GM19023 (cell line): ENCODE measurements at regions not wholly inside any gene's neighbourhood (a gene's known extent, or its start where the extent isn't known, plus 50 kb on each side); places are given as distances from the start of the nearest gene placed in this dataset.
A peak's percentile ranks its signal among the peaks of the same experiment; 100 is the strongest.
"Not testable (repeated sequence)": the region's sequence is repeated elsewhere in the genome, so short reads cannot be mapped to it uniquely, and the experiment has no call there.

Experiments
- ATAC-seq: cut with Tn5 transposase; IDR thresholded peaks from one replicate; pipeline ENCODE4 v1.9.1; 2021; ENCODE audit warnings: mild to moderate bottlenecking, moderate library complexity; ENCODE audit not compliant: unreplicated experiment

DNA sequence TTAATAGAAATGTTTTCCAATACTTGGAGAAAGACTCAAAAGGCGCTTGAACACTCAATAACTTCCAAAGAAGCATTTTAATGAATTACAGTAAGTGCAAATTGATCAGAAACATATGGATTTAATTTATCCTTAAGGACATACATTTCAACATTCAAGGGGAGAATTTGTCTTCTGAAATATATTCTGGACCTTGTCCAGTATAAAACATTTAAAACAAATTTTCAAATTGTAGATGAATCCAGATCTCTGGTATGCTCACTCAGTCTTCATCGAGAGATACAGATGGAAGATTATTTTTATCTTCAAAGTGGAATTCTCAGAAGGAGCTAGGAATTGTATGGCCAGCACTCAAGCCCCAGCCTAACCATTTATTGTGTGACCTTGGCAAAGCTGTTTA is 310.4 kb downstream of the ZNF674 start:
- ATAC-seq = no peak

DNA sequence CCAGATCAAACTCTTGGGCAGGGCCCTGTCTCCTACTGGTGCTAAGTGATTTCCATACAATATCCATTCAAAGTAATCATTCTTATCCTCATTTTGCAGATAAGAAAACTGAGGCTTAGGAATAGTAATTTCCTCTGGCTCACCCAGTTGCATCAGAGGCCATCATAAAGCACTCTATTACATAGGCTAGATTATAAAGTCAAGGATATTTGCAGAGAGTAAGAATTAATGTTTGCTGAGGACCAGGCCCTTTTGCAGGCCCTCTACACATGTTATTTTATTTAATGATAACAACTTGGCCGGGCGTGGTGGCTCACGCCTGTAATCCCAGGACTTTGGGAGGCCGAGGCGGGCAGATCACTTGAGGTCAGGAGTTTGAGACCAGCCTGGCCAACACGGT is 316.8 kb downstream of the ZNF674 start:
- no peak for ATAC-seq

DNA sequence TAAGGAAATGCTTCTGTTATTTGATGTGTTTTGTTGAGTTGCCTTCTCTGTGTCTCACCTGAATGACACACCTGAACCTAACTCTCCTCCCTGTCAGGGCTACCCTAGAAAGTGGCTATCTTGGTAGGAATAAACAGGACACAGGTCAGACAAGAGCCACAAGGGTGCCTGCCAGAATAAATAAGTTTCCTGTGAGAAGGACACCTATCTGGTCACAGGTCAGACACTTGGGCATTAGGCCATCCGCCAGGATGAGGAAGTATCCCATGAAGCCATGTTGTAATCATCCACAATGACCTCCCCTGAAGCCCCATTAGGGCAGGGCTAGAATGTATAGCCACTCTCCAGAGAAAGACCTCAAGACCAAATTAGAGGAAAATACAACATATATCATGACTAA is 318.8 kb downstream of the ZNF674 start:
- no peak for ATAC-seq

DNA sequence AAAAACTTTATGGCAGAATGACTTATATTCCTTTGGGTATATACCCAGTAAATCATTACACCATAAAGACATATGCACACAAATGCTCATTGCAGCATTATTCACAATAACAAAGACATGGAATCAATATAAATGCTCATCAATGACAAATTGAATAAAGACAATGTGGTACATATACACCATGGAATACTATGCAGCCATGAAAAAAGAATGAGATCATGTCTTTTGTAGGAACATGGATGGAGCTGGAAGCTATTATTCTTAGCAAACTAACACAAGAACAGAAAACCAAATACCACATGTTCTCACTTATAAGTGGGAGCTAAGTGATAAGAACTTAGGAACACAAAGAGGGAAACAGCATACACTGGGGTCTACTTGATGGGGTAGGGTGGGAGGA is 321.7 kb downstream of the ZNF674 start:
- ATAC-seq = not testable (repeated sequence)

DNA sequence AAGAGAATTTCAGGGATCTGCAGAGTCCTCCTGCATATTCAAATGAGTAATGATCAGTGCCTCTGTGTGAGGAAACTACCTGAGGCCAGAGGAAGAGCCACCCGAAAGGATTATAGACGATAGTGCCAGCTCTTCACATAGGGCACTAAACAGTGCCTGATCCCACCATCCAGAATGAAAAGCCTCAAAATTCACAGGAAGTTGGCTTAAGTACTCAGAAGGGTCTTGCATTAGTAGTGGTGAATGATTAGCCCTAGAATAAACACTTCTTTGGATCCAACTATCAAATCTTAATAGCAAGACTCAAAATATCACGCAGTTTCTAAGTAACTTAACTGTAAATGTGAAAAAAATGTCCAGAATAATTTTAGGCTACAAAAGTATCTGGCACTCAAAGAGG is 324.4 kb downstream of the ZNF674 start:
- no peak for ATAC-seq

DNA sequence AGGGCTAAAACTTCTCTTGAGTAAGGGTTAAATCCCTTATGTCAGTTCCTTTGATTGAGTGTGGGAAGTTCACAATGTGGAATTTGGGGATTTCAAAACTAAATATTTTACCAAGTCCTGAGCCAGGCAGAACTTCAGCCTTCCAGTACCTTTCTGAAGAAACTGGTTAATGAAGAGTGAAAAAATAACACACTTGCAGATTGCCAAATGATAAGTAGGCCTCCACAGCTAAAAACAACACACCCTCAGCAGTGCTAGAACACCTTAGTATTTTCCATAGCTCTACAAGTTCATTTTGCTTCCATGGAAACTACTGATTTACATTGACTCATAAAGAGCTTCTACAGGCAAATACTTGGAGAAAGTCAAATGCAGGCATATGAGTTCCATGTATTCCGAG is 326.8 kb downstream of the ZNF674 start:
- no peak for ATAC-seq

DNA sequence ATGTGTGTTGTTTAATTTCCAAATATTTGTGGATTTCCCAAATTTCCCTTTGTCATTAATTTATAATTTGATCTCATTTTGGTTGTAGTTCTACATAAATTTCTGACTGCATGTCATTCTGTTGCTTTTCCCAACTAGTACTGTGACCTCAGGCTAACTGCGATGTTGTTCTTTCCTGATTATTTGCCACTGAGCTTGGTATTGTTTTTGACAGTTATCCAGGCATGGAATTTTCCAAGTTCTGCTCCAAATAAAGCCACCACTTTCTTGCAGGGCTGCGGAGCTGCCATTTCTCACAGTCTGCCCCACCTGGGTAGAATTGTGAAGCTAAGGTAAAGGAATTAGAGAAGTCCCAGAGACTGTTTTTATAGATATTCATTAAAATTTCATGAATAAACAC is 328.8 kb downstream of the ZNF674 start:
- ATAC-seq = no peak

DNA sequence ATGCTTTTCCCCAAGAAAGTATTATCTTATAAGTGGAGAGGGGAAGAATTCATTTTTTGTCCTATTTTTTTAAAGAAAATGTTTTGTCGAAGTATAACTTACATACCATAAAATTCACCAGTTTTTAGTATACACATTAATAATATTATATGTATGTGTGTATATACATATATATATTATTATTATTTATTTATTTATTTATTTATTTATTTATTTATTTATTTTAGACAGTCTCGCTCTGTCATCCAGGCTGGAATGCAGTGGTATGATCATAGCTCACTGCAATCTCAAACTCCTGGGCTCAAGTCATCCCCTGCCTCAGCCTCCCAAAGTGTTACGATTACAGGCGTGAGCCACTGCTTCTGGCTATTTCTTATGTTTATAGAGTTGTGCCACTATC is 334.1 kb downstream of the ZNF674 start:
- ATAC-seq = no peak

DNA sequence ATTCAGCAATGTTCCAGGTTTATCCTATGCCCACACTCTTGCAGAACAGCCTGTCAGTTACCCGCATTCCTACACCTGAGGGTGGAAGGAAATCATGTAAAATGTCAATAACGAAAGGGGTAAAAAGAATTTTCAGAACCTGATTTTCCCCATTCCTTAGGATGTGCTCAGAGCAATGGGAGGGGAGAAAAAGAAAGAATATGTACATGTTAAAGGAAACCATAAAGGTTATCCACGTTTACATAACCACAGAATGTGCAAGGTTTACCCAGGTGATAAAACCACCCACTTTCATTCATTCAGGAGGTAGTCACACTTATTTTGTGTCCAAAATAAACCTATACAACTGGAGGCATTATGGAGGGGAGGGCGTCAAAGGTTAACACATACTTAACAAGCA is 335.5 kb downstream of the ZNF674 start:
- no peak for ATAC-seq

DNA sequence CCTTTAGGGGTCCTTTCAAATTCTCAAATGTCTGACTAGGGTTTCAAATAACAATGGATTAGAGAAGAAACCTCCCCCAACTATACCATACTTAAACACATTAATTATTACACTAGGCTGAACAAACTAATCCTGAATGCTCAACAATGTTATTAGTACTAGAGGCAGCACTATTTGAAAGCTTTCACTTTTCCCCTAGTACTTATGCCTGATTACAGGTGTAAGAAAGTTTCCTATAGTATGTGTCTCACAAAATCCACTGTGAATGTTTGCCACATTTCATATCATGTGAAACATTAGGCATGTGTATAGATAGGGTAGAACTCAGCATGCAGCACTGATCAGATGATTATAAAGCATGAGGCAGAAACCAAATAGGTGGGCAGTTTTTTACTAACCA is 336.2 kb downstream of the ZNF674 start:
- ATAC-seq = no peak

DNA sequence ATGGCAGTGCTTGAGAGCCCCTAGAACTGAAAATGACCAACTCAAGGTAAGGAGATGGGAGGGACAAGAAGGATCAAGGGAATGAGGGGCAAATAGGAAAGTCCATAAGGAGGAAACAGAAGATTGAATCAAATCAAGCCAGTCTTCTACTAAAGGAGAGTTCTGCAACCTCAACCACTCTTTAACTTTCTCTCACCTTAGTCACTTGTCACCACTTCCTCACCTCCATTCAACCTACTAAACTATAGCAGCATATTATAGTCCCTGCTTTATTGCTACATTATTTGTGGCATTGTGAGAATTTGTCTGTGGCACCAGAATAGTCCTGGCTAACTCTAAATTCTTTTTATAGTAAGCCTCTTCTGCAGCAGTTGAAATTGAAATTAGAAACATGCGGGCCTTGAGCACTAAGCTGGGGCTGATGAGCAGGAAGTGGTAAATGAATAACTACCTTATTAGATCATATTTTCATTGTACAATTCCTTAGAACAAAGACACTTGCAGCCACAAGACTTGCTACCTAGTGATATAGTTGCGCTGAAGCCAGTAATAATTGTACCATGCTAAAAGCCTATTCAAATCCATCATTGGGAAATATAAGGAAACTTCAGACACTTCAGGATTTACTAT is 336.9 kb downstream of the ZNF674 start:
- ATAC-seq = no peak

DNA sequence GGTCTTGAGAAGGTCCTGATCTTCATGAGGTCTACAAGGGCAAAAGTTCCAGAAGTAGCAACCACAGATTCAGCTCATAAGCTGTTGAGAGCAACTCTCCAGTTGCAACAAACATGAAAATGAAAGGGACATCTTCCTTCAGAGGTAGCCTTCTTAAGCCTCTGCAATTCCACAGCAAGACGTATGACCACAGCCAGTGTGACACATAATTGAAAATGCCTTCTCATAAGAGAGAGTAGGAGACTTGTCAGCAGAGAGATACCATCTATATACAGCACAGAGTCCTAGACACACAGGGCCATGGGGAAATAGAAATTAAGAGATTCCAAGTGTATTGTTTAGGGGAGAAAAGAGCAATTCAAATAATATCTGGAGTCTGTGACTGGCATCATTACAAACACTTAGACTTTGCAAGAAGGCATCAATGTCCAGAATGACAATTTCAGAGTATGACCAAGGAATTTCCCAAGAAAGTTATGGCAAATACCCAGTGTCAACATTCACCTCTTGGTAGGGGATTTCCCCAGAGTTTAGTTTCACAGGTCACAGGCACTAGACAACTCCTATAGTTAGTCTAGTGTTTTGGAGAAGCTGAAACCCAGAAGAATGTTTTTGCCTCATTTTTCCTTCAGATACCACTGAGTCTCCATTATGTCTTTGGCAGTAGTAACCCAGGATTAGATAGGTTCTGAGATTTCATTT is 340.3 kb downstream of the ZNF674 start:
- no peak for ATAC-seq

DNA sequence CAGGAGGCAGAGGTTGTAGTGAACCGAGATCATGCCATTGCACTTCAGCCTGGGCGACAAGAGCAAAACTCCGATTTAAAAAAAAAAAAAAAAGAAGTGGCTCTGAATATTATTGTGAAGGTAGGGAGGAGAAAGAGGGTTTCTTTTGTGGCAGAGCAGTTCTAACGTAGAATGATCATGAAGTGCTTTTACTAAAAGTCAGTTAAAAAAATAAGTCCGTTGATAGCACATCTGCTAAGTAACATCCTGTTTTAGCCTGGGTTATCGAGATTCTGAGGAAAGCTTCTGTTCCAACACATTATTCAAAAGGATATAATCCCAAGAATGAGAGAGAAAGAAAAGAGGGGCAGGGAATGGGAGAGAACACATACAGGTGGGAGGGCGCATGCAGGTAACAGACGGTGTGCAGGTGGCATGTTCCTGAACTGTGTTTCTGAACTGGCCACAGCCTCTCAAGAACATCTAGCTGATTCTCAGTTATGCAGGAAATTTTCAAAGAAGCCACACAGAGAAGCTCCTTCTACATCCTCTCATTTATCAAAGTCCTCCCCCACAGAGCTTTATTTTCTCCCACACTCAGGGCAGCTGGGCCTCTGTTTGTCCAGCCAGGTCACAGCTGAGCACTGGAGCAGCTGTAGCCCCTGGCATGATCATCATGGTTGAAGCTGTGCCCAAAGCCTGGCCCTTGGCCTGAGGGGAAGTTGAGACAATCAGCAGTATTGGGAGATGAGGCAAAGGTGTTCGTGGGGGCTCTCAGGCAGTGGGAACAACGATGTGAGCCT is 342.3 kb downstream of the ZNF674 start:
- no peak for ATAC-seq

DNA sequence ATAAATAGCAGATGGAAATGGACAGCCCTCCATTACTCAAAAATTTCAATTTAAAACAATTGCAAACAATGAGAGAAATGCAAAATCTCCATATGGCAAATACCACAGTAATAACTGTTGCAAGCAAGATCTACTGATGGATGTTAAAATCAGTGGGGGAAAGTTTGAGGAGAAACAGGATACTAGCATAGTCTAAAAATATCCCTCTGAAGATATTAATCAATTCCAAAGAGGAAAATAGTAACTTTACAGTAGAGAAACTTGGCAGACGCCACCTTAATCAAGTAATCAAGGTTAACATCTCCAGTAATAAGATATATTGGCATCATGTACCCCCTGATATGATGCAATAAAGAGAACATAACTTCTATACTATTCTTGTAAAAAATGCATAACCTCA is 344.8 kb downstream of the ZNF674 start:
- no peak for ATAC-seq

DNA sequence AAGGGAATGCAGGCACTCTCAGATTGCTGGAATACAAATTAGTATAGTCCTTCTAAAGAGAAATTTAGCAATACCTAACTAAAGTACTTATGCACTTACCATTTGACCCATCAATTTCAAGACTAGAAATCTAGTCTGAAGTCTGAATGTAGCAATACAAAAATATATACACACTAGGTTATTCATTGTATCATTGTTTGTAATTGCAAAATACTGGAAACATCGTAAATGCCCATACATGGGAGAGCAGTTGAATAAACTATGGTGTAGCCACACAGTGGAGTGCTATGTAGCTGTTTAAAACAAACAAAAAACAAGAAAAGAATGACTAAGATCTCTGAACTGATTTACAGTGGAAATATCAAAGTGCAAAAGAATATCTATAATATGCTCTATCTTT is 346.4 kb downstream of the ZNF674 start:
- ATAC-seq = no peak

DNA sequence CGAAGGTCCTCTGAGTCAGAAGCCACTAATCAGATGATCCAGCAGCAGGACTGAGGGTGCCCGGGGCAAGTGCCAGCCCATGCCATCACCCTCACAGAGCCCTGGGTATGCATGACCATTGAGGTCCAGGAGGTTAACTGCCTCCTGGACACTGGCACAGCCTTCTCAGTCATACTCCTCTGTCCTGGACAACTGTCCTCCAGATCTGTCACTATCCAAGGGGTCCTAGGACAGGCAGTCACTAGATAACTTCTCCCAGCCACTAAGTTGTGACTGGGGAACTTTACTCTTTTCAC is 358.5 kb downstream of the ZNF674 start:
- not testable (repeated sequence) for ATAC-seq

DNA sequence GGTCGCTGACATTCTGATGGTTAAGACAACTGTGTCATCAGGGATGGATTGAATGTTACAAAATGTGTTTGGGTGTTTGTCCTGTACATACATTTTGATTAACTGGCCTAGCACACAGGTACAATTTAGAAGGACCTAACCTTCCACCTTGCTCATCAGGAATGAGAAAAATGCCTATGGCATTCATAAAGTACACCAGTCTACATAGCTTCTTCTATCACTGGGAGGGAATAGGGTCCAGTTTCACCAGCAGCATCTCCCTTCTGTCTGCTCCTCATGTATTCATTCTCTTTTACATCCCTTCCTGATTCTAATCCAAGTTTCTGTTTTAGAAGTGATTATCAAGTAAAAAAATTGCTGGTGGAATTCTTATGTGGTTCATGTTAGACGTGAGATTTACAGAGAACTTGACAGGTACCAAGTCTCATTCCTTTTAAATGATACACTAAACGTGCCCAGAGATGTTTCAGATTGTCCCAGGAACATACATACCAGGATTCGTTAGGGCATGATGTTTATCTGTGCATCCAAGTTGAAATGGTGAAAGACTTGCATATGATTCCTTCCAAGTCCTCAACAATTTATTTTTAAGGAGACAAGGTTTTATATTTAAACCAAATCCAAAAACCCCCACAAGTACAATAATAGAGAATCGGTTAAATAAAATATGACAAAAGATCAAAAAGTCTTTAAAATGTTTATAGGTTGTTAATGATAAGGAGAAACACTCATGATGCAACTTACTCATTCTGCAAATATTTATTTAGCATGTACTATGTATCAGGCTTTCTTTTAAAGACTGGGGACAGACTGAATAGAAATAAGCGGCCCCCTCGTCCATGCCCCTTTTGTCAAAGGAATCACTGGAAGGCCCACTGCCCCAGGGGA is 359.1 kb downstream of the ZNF674 start:
- ATAC-seq = no peak

DNA sequence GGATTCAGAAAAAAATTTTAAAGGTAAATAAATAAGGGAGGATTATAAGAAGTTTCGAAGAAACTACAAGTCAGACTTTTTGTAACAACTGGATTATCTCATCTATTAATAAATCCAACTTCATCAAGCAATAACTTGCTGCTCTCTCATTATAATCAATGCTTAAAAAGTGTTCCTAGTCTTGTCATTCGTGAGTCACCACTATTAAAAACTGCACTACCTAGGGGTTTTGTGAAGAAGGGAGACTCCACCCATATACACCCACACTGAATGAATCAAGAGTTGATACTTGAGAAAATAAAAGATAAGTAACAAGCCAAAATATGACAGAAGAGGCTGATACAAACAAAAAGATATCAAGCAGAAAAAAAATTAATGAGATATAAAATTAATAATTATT is 360.5 kb downstream of the ZNF674 start:
- ATAC-seq = no peak

DNA sequence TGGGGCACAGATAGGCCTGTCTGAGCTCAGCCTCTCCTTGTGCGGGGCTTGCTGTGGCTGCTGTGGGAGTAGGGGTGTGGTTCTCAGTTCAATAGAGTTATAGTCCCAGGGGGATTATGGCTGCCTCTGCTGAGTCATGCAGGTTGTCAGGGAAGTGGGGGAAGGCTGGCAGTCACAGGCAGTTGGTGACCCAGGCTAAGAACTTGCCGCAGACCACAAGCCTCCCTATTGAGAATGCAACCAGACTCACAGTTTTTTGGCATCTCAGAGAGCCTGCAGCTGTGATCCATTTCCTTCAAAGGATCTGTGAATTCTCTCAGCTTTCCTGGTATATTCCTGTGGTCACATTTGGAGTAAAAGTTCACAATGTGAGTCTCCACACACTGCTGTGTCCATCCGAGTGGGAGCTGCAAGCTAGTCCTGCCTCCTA is 364.9 kb downstream of the ZNF674 start:
- peak; percentile 92 for ATAC-seq

DNA sequence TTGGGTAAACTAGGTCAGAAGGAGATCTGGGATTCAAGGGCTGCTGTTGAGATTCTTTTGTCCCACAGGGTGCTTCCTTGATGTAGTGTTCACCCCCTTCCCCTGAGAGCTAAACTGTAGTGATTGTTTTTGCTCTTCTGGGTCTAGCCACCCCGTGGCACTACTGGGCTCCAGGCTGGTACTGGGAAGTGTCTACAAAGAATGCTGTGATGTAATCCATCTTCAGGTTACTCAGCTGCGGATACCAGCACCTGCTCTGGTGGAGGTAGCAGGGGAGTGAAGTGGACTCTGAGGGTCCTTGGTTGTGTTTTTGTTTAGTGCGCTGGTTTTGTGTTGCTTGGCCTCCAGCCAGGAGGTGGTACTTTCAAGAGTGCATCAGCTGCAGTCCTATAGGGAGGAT is 365.5 kb downstream of the ZNF674 start:
- ATAC-seq = no peak

DNA sequence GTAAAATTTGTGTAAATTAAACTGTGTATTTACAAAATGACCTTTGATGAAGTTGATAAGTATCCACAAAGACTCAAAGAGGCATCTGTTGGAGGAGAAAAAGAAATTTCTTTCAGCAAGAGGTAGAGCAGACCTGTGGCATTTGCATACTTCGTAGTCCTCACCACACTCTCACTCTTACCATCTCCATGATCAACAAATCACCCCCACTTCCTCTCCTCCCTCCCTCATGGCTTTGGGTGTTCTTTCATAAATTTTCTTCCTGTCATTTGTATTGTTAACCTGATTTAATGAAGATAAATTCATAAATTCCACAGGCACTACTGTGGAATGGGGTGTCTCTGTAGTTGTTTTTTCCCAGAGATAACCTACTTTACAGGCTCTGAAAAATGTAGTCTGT is 366.5 kb downstream of the ZNF674 start:
- ATAC-seq = no peak
